Neural cell (in vitro differentiated cells): ENCODE measurements at regions not wholly inside any gene's neighbourhood (a gene's known extent, or its start where the extent isn't known, plus 50 kb on each side); places are given as distances from the start of the nearest gene placed in this dataset.

Experiments used
- EP300 ChIP-seq: fragments of 450-650 bp; conservative IDR thresholded peaks from 2 replicates; pipeline ENCODE4 v1.6.1; 2014; ENCODE audit warnings: antibody characterized with exemption, mild to moderate bottlenecking, moderate library complexity; ENCODE audit not compliant: poor library complexity, severe bottlenecking
- EZH2 ChIP-seq: fragments of 200-600, 300-800 bp; shearing (Covaris generic), sonication (generic); IDR thresholded peaks from 2 replicates; pipeline ENCODE4 v1.6.1; 2014; ENCODE audit warnings: antibody characterized with exemption, low read length, borderline replicate concordance, mild to moderate bottlenecking; ENCODE audit not compliant: insufficient read depth, poor library complexity, severe bottlenecking
- POLR2AphosphoS5 ChIP-seq: IDR thresholded peaks from 2 replicates; pipeline ENCODE4 v1.6.1; 2012
- TAF1 ChIP-seq: IDR thresholded peaks from 2 replicates; pipeline ENCODE4 v1.6.1; 2012; ENCODE audit warnings: low read depth
- TF ChIP-seq, protein P1 (sequence below): fragments of 450-650 bp; IDR thresholded peaks from 2 replicates; pipeline ENCODE4 v1.5.1; 2014; ENCODE audit warnings: antibody characterized with exemption, mild to moderate bottlenecking, moderate library complexity; ENCODE audit not compliant: poor library complexity, severe bottlenecking
- TF ChIP-seq, protein P2 (sequence below): IDR thresholded peaks from 2 replicates; pipeline ENCODE4 v1.6.1; 2012; ENCODE audit warnings: borderline replicate concordance

DNA sequence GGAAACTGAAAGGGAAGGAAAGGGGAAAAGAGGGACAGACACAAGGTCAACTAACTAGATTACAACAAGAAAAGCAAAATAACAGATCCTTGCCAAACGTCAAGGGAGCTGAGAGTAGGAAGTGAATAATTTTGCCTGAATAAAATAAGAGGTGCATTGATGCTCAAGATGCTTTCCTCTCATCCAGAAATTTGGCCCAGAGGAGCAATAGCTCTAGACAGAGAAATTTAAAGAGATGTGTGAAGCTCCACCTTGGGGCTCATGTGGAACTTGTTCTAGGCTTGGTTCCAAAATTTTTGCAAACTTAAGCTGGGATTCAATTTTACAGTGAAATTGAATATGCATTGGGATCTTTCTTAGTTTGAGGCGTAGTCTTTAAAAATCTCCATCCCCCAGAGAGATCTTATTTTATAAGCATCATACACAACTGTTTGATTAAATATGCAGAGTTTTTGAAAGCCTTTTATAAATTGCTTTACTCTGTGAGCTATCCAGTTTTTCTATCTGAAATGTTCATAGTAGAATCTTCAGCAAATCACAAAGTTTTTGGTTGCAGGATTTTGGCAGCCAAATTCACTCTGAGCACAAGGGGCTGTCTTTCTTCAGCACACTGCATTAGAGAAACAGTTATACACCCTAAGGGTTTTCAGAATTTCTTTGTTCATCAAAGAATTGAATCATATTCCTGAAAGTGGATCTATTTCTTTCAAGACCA lies 1159.5 kb downstream of the ADGRL3 start:
- no peak for TF ChIP-seq EZH2
- TF ChIP-seq, protein P1, sequence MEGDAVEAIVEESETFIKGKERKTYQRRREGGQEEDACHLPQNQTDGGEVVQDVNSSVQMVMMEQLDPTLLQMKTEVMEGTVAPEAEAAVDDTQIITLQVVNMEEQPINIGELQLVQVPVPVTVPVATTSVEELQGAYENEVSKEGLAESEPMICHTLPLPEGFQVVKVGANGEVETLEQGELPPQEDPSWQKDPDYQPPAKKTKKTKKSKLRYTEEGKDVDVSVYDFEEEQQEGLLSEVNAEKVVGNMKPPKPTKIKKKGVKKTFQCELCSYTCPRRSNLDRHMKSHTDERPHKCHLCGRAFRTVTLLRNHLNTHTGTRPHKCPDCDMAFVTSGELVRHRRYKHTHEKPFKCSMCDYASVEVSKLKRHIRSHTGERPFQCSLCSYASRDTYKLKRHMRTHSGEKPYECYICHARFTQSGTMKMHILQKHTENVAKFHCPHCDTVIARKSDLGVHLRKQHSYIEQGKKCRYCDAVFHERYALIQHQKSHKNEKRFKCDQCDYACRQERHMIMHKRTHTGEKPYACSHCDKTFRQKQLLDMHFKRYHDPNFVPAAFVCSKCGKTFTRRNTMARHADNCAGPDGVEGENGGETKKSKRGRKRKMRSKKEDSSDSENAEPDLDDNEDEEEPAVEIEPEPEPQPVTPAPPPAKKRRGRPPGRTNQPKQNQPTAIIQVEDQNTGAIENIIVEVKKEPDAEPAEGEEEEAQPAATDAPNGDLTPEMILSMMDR = no peak
- TF ChIP-seq POLR2AphosphoS5 = no peak
- no peak for TF ChIP-seq EP300
- TF ChIP-seq, protein P2, sequence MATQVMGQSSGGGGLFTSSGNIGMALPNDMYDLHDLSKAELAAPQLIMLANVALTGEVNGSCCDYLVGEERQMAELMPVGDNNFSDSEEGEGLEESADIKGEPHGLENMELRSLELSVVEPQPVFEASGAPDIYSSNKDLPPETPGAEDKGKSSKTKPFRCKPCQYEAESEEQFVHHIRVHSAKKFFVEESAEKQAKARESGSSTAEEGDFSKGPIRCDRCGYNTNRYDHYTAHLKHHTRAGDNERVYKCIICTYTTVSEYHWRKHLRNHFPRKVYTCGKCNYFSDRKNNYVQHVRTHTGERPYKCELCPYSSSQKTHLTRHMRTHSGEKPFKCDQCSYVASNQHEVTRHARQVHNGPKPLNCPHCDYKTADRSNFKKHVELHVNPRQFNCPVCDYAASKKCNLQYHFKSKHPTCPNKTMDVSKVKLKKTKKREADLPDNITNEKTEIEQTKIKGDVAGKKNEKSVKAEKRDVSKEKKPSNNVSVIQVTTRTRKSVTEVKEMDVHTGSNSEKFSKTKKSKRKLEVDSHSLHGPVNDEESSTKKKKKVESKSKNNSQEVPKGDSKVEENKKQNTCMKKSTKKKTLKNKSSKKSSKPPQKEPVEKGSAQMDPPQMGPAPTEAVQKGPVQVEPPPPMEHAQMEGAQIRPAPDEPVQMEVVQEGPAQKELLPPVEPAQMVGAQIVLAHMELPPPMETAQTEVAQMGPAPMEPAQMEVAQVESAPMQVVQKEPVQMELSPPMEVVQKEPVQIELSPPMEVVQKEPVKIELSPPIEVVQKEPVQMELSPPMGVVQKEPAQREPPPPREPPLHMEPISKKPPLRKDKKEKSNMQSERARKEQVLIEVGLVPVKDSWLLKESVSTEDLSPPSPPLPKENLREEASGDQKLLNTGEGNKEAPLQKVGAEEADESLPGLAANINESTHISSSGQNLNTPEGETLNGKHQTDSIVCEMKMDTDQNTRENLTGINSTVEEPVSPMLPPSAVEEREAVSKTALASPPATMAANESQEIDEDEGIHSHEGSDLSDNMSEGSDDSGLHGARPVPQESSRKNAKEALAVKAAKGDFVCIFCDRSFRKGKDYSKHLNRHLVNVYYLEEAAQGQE = no peak
- TF ChIP-seq TAF1 = no peak
